Smooth muscle cell (in vitro differentiated cells): ENCODE measurements at regions not wholly inside any gene's neighbourhood (a gene's known extent, or its start where the extent isn't known, plus 50 kb on each side); places are given as distances from the start of the nearest gene placed in this dataset.
A peak's percentile ranks its signal among the peaks of the same experiment; 100 is the strongest.

Experiments used
- DNase-seq: peaks from one replicate; lab custom pipeline; 2025; ENCODE audit not compliant: unreplicated experiment; lab: John Stamatoyannopoulos, UW
- H2AFZ ChIP-seq: fragments of 200-600 bp; sonication (generic); 2 replicates; pipeline ENCODE4 v1.6.0; 2016; ENCODE audit warnings: antibody characterized with exemption, low read depth, mild to moderate bottlenecking
- H3F3A ChIP-seq: fragments of 200-600 bp; sonication (generic); 2 replicates; pipeline ENCODE4 v1.6.0; 2017; ENCODE audit warnings: antibody characterized with exemption, low read depth
- H3K27ac ChIP-seq: fragments of 200-600 bp; sonication (generic); 2 replicates; pipeline ENCODE4 v1.5.1; 2016; ENCODE audit warnings: low read depth, mild to moderate bottlenecking
- H3K27me3 ChIP-seq: fragments of 200-600 bp; sonication (generic); 2 replicates; pipeline ENCODE4 v1.6.1; 2016; ENCODE audit warnings: low read depth, mild to moderate bottlenecking
- H3K36me3 ChIP-seq: fragments of 200-600 bp; sonication (generic); 2 replicates; pipeline ENCODE4 v1.5.1; 2016; ENCODE audit warnings: low read depth
- H3K4me1 ChIP-seq: fragments of 200-600 bp; sonication (generic); 2 replicates; pipeline ENCODE4 v1.5.1; 2016; ENCODE audit warnings: low read depth
- H3K4me2 ChIP-seq: fragments of 200-600 bp; sonication (generic); 2 replicates; pipeline ENCODE4 v1.6.0; 2016; ENCODE audit warnings: mild to moderate bottlenecking
- H3K4me3 ChIP-seq: fragments of 200-600 bp; sonication (generic); 2 replicates; pipeline ENCODE4 v1.5.1; 2016; ENCODE audit warnings: mild to moderate bottlenecking
- H3K79me2 ChIP-seq: fragments of 200-600 bp; sonication (generic); 2 replicates; pipeline ENCODE4 v1.6.0; 2016; ENCODE audit warnings: low read depth, mild to moderate bottlenecking
- H3K9ac ChIP-seq: fragments of 200-600 bp; sonication (generic); 2 replicates; pipeline ENCODE4 v1.6.0; 2016; ENCODE audit warnings: low read depth
- H3K9me3 ChIP-seq: fragments of 200-600 bp; sonication (generic); replicated peaks from 2 replicates; pipeline ENCODE4 v1.5.1; 2016; ENCODE audit warnings: low read depth
- H4K20me1 ChIP-seq: fragments of 200-600 bp; sonication (generic); 2 replicates; pipeline ENCODE4 v1.6.0; 2016; ENCODE audit warnings: low read depth
- CTCF ChIP-seq: fragments of 200-600 bp; sonication (generic); IDR thresholded peaks from 2 replicates; pipeline ENCODE4 v1.5.1; 2017; ENCODE audit warnings: borderline replicate concordance, mild to moderate bottlenecking, antibody characterized with exemption; ENCODE audit not compliant: insufficient read depth, poor library complexity, severe bottlenecking
- WGBS: methylation state at CpG from one replicate; pipeline ENCODE4 v1.1.7; 2016; ENCODE audit warnings: low lambda C conversion rate; 5-methylcytosine and 5-hydroxymethylcytosine counted together

- Histone ChIP-seq H3K4me3 (no peak overlapping the region), H3K79me2 (no peaks in the 10 kb centered on the region), H3K9ac (no peak overlapping the region), H3K36me3 (no peaks in the 10 kb centered on the region), H3K27me3 (no peaks in the 10 kb centered on the region), H3K9me3 (no peaks in the 10 kb centered on the region), H2AFZ (no peak overlapping the region), H3K27ac (peak overlapping the region; percentile 67), H3K4me2 (peak overlapping the region; percentile 66), H3F3A (no peaks in the 10 kb centered on the region), H4K20me1 (no peaks in the 10 kb centered on the region), H3K4me1 (peaks cover 2% of the 10 kb centered on the region)
- no peak for TF ChIP-seq CTCF
- 95% methylated on average over 1 of the region's 1 CpG for WGBS
- DNase-seq = no peak
Measured at GRCh38 chr3:36649125-36649524, 115.2 kb downstream of the DCLK3 start.

GRCh38 chr3:36648241-36649034 is 115.9 kb downstream of the DCLK3 start:
- H3K4me2 ChIP-seq = peak overlapping the region; percentile 66
- no peaks in the 10 kb centered on the region for H3K27me3 ChIP-seq
- peaks cover 2% of the 10 kb centered on the region for H3K4me1 ChIP-seq
- DNase-seq = no peak
- TF ChIP-seq CTCF = no peak
- peak overlapping the region; percentile 67 for H3K27ac ChIP-seq
- H2AFZ ChIP-seq = no peak overlapping the region
- 44% methylated on average over 5 of the region's 5 CpGs for WGBS
- no peaks in the 10 kb centered on the region for H4K20me1 ChIP-seq
- H3K4me3 ChIP-seq = no peak overlapping the region
- H3F3A ChIP-seq = no peaks in the 10 kb centered on the region
- no peaks in the 10 kb centered on the region for H3K79me2 ChIP-seq
- H3K36me3 ChIP-seq = no peaks in the 10 kb centered on the region
- H3K9ac ChIP-seq = peak overlapping the region; percentile 16
- H3K9me3 ChIP-seq = no peaks in the 10 kb centered on the region

GRCh38 chr3:36647423-36647853 is 116.9 kb downstream of the DCLK3 start:
- no peaks in the 10 kb centered on the region for H4K20me1 ChIP-seq
- no peaks in the 10 kb centered on the region for H3K9me3 ChIP-seq
- peaks cover 2% of the 10 kb centered on the region for H3K4me1 ChIP-seq
- no peak for TF ChIP-seq CTCF
- H3F3A ChIP-seq = no peaks in the 10 kb centered on the region
- no peak overlapping the region for H3K9ac ChIP-seq
- no peak for DNase-seq
- no peaks in the 10 kb centered on the region for H3K79me2 ChIP-seq
- H3K27ac ChIP-seq = peak overlapping the region; percentile 67
- no peaks in the 10 kb centered on the region for H3K27me3 ChIP-seq
- H2AFZ ChIP-seq = no peak overlapping the region
- H3K4me2 ChIP-seq = no peak overlapping the region
- 86% methylated on average over 3 of the region's 3 CpGs for WGBS
- no peaks in the 10 kb centered on the region for H3K36me3 ChIP-seq
- H3K4me3 ChIP-seq = no peak overlapping the region

GRCh38 chr3:36643192-36643591 is 121.2 kb downstream of the DCLK3 start:
- Histone ChIP-seq H3K4me2 (no peak overlapping the region), H3F3A (no peaks in the 10 kb centered on the region), H3K27ac (no peak overlapping the region), H3K36me3 (no peaks in the 10 kb centered on the region), H2AFZ (no peak overlapping the region), H3K4me1 (peaks cover 2% of the 10 kb centered on the region), H3K9ac (no peak overlapping the region), H3K79me2 (no peaks in the 10 kb centered on the region), H3K27me3 (peaks cover 11% of the 10 kb centered on the region), H3K4me3 (no peak overlapping the region), H3K9me3 (no peaks in the 10 kb centered on the region), H4K20me1 (no peaks in the 10 kb centered on the region)
- no peak for DNase-seq
- no peak for TF ChIP-seq CTCF
- WGBS = 92% methylated on average over 8 of the region's 8 CpGs
